ENCODE measurements at regions not wholly inside any gene's neighbourhood (a gene's known extent, or its start where the extent isn't known, plus 50 kb on each side); places are given as distances from the start of the nearest gene placed in this dataset.

DNA sequence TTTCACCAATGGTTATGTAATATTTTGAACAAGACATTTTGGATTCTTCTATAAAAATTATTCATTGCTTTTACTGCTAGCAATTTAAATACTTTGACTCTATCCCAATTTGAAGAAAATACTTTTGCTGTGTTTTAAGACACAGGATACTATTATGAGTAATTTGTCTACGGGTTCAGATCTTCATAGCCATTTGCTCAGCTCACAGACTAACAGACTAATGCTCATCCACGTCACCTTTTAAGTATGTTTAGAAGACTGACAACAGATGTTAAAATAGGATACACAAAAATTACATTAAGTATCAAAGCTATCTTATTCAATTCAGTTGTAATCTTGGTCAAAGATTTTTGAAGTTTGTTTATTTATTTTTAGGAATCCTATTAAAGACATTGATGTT, 251.3 kb upstream of the CHRM2 start:
- WGBS, 2 donors = 58 to 59% methylated on average over 2 of the region's 2 CpGs
- TF ChIP-seq EP300 (IDR thresholded peaks at IDR 0.05) (no peak), POLR2A (IDR thresholded peaks at IDR 0.05) (no peak), POLR2AphosphoS5 (IDR thresholded peaks at IDR 0.05) (no peak)
- TF ChIP-seq, protein P1, sequence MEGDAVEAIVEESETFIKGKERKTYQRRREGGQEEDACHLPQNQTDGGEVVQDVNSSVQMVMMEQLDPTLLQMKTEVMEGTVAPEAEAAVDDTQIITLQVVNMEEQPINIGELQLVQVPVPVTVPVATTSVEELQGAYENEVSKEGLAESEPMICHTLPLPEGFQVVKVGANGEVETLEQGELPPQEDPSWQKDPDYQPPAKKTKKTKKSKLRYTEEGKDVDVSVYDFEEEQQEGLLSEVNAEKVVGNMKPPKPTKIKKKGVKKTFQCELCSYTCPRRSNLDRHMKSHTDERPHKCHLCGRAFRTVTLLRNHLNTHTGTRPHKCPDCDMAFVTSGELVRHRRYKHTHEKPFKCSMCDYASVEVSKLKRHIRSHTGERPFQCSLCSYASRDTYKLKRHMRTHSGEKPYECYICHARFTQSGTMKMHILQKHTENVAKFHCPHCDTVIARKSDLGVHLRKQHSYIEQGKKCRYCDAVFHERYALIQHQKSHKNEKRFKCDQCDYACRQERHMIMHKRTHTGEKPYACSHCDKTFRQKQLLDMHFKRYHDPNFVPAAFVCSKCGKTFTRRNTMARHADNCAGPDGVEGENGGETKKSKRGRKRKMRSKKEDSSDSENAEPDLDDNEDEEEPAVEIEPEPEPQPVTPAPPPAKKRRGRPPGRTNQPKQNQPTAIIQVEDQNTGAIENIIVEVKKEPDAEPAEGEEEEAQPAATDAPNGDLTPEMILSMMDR (IDR thresholded peaks at IDR 0.05) = no peak
- ATAC-seq (ENCODE audit: low FRiP score in 2 of 2) (no peak), DNase-seq (no peak)
- no peak overlapping the region for H3K4me3 ChIP-seq
- H3K4me1 ChIP-seq = no peaks in the 10 kb centered on the region
- H3K36me3 ChIP-seq = no peaks in the 10 kb centered on the region
- no peaks in the 10 kb centered on the region for H3K27me3 ChIP-seq
- no peak overlapping the region for H3K27ac ChIP-seq
- no peaks in the 10 kb centered on the region for H3K9me3 ChIP-seq

DNA sequence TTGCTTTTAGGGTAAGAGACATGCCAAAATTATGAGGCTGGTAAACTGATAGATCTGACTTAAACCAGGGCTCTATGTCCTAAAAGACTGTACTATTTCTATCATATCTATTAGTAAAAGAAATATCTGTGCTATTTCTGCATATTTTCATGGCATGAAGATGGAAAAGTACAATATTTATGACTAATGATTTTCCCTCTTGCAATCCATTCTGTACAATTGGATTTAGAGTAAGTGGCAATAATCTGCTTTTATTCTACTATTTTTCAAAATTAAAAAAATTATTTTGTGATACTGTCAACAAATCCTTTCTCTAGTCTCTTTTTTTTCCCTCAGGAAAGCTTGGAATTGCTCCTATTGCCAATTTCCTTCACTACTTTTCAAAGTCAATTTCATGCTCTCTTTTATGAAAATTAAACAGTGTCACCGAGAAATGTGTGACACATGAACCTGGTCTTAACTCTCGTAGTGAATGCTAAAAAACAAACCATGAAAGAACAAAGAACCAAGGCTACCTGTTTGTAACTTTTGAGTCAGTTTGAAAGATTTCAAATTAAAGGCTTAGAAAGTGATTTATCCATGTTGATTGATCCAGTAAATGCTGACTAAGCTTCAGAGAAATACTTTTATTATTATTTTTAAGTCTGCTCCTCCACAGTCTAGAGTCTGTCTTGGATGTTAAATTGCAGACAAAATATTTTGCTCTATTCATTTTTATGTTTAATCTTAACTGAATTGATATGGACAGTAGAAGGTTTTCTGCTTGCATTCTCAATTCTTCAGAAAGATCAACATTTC, 262.7 kb upstream of the CHRM2 start:
- no peak for DNase-seq
- Histone ChIP-seq H3K36me3 (no peaks in the 10 kb centered on the region), H3K4me1 (no peaks in the 10 kb centered on the region), H3K9me3 (peaks cover 0 to 3% (median 0%) of the 10 kb centered on the region in 4 donors), H3K27ac (no peak overlapping the region), H3K27me3 (no peaks in the 10 kb centered on the region), H3K4me3 (no peak overlapping the region)
- 67 to 78% methylated on average over 2 of the region's 2 CpGs for WGBS, 2 donors
- ATAC-seq (ENCODE audit: low FRiP score in 2 of 2) = no peak
- TF ChIP-seq POLR2AphosphoS5 (IDR thresholded peaks at IDR 0.05) (no peak), EP300 (IDR thresholded peaks at IDR 0.05) (no peak), POLR2A (IDR thresholded peaks at IDR 0.05) (no peak)
- TF ChIP-seq, protein P1 (IDR thresholded peaks at IDR 0.05) = no peak

DNA sequence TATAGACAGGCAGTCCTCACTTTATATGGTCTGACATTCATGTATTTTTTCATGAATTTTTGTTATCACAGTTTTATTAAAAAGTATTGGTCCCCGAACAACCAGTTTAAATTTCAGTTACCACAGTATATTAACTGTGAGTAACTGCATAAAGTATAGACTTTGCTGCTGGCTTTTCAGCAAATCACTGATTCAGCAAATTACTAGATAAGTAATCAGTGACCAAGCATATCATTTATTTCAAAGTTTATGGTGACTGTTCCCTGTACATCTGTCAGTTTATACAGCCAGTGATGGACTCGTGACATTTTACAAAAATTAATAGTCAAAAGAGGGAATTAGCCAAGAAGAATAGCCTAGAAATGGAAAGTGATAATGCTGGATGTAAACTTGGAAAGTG, 266.7 kb upstream of the CHRM2 start:
- ATAC-seq (ENCODE audit: low FRiP score in 2 of 2) = no peak
- WGBS, 2 donors = 54 to 70% methylated on average over 2 of the region's 2 CpGs
- no peak overlapping the region for H3K27ac ChIP-seq
- H3K4me1 ChIP-seq = no peaks in the 10 kb centered on the region
- TF ChIP-seq POLR2A (IDR thresholded peaks at IDR 0.05) (no peak), EP300 (IDR thresholded peaks at IDR 0.05) (no peak), POLR2AphosphoS5 (IDR thresholded peaks at IDR 0.05) (no peak)
- TF ChIP-seq, protein P1 (IDR thresholded peaks at IDR 0.05) = no peak
- peaks cover 0 to 3% (median 0%) of the 10 kb centered on the region in 4 donors for H3K9me3 ChIP-seq
- DNase-seq = no peak
- H3K27me3 ChIP-seq = no peaks in the 10 kb centered on the region
- H3K36me3 ChIP-seq = no peaks in the 10 kb centered on the region
- H3K4me3 ChIP-seq = no peak overlapping the region

DNA sequence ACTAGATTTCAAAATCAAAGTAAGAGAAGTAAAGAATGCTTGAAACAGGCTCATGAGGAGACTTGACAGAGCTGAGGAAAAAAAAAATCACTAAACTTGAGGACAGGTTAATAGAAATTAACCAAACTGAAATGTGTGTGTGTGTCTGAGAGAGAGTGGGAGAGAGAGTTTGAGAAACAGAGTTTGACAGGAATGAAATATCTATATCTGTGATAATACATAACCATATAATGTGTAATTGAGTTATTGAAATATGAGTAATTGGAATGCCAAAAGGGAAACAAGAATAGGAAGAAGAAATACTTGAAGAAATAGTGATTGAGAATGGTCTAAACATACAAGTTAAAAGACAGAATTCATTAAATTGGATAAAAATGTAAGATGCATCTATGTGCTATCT, 268.0 kb upstream of the CHRM2 start:
- H3K4me1 ChIP-seq = no peaks in the 10 kb centered on the region
- peaks cover 0 to 3% (median 0%) of the 10 kb centered on the region in 4 donors for H3K9me3 ChIP-seq
- H3K27me3 ChIP-seq = no peaks in the 10 kb centered on the region
- ATAC-seq (ENCODE audit: low FRiP score in 2 of 2) (no peak), DNase-seq (no peak)
- H3K36me3 ChIP-seq = no peaks in the 10 kb centered on the region
- H3K4me3 ChIP-seq = no peak overlapping the region
- TF ChIP-seq, protein P1 (IDR thresholded peaks at IDR 0.05) = no peak
- TF ChIP-seq POLR2A (IDR thresholded peaks at IDR 0.05) = no peak
- no peak for TF ChIP-seq POLR2AphosphoS5 (IDR thresholded peaks at IDR 0.05)
- TF ChIP-seq EP300 (IDR thresholded peaks at IDR 0.05) = no peak
- no peak overlapping the region for H3K27ac ChIP-seq

DNA sequence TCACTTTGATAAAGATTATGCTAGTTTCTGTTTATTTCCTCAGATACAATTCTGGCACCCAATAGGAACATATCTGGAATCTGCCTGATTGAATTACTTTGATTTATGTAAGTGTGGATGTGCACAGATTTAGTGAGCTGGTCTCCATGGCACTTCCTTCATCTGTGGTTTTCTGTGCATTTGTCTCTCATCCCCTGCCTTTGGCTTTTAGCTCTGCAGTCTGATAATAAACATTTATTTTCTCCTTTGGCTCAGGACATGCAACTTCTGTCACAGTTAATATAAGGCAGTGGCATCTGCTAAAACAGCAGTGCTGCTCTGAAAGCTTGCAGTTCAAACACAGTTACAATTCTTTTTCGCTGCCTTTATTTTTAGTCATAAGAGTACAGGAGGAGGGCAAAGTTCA, 273.7 kb upstream of the CHRM2 start:
- Histone ChIP-seq H3K27ac (no peak overlapping the region), H3K4me3 (no peak overlapping the region), H3K36me3 (no peaks in the 10 kb centered on the region), H3K4me1 (no peaks in the 10 kb centered on the region), H3K27me3 (no peaks in the 10 kb centered on the region), H3K9me3 (no peaks in the 10 kb centered on the region)
- 45 to 59% methylated on average over 1 of the region's 1 CpG for WGBS, 2 donors
- TF ChIP-seq POLR2AphosphoS5 (IDR thresholded peaks at IDR 0.05) = no peak
- TF ChIP-seq EP300 (IDR thresholded peaks at IDR 0.05) = no peak
- TF ChIP-seq, protein P1 (IDR thresholded peaks at IDR 0.05) = no peak
- no peak for TF ChIP-seq POLR2A (IDR thresholded peaks at IDR 0.05)
- no peak for ATAC-seq (ENCODE audit: low FRiP score in 2 of 2)
- DNase-seq = no peak

All from upper lobe of left lung (tissue), 6 donors.